ENCODE measurements at regions not wholly inside any gene's neighbourhood (a gene's known extent, or its start where the extent isn't known, plus 50 kb on each side); places are given as distances from the start of the nearest gene placed in this dataset.
A peak's percentile ranks its signal among the peaks of the same experiment; 100 is the strongest.

DNA sequence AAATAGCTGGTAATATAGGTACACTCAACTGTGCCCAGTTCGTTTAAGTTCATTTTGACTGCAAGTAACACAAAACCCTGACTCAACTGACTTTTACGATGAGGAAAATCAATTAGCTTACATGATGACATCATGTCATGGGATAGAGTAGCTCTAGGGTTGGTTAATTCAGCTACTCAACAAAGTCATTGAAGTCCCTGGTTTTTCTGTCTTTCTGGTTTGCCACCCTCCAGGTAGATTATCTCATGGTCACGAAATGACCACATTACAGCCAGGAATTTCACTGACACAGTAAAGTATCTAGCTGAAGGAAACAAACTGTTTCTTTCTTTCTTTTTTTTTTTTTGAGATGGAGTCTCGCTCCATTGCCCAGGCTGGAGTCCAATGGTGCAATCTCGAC lies 68.5 kb upstream of the FUT8 start:
- DNase-seq (peak; percentile 52), ATAC-seq (peak; percentile 55)
- Histone ChIP-seq H3K27ac (ENCODE audit: low read length) (no peak overlapping the region), H3K4me1 (ENCODE audit: insufficient read depth, low read length) (peaks cover 11% of the 10 kb centered on the region; the same call in 1 of the 2 replicates), H3K4me3 (ENCODE audit: low read length) (no peak overlapping the region), H3K27me3 (ENCODE audit: low read length) (no peaks in the 10 kb centered on the region), H3K9me3 (ENCODE audit: low read length) (no peaks in the 10 kb centered on the region), H4K20me1 (ENCODE audit: low read length) (no peaks in the 10 kb centered on the region), H3F3A (ENCODE audit: low read length, unreplicated experiment) (no peaks in the 10 kb centered on the region), H2AFZ (ENCODE audit: low read length) (no peak overlapping the region), H3K36me3 (ENCODE audit: low read depth, low read length) (no peaks in the 10 kb centered on the region), H3K9me2 (replicated peaks; ENCODE audit: low read length) (no peaks in the 10 kb centered on the region), H3K4me2 (ENCODE audit: low read length) (no peak overlapping the region), H3K9ac (ENCODE audit: low read length) (no peak overlapping the region), H3K79me2 (ENCODE audit: low read length) (no peaks in the 10 kb centered on the region)
- no TSS peak for BruUV-seq (replicated peaks)
- ChIA-PET CTCF (interaction anchor here (0.5 to 0.6 kb wide), 2 partner anchors 58 to 109 kb away, joined by 3 read pairs; no protein-coding TSS in a partner anchor), POLR2A (ENCODE audit: unreplicated experiment) (interaction anchor here (0.8 kb wide), 1 partner anchor 156 kb away, joined by 6 read pairs; no protein-coding TSS in a partner anchor)
- intact Hi-C loops (cut with micrococcal nuclease), result no loop called here
- no peak for TF ChIP-seq EZH2phosphoT487 (IDR thresholded peaks at IDR 0.05; ENCODE audit: borderline replicate concordance, low read length)
- no peak for TF ChIP-seq EZH2 (IDR thresholded peaks at IDR 0.05; ENCODE audit: low read length, unreplicated experiment)
- no peak for TF ChIP-seq CTCF (conservative IDR thresholded peaks at IDR 0.05; ENCODE audit: low read depth, low read length)

- Histone ChIP-seq H3K9ac (ENCODE audit: low read length) (no peak overlapping the region), H4K20me1 (ENCODE audit: low read length) (no peaks in the 10 kb centered on the region), H2AFZ (ENCODE audit: low read length) (peak overlapping the region; percentile 52; the same call in 1 of the 2 replicates), H3K9me2 (replicated peaks; ENCODE audit: low read length) (no peaks in the 10 kb centered on the region), H3K4me3 (ENCODE audit: low read length) (no peak overlapping the region), H3K27me3 (ENCODE audit: low read length) (no peaks in the 10 kb centered on the region), H3K4me1 (ENCODE audit: insufficient read depth, low read length) (peaks cover 11% of the 10 kb centered on the region; the same call in 1 of the 2 replicates), H3K9me3 (ENCODE audit: low read length) (no peaks in the 10 kb centered on the region), H3K27ac (ENCODE audit: low read length) (0 out of 2 replicates have a peak overlapping the region, but pooled peaks have one; percentile 11), H3F3A (ENCODE audit: low read length, unreplicated experiment) (no peaks in the 10 kb centered on the region), H3K4me2 (ENCODE audit: low read length) (no peak overlapping the region), H3K79me2 (ENCODE audit: low read length) (no peaks in the 10 kb centered on the region), H3K36me3 (ENCODE audit: low read depth, low read length) (no peaks in the 10 kb centered on the region)
- CTCF ChIA-PET, result no interaction called here
- POLR2A ChIA-PET (ENCODE audit: unreplicated experiment), result no interaction called here
- BruUV-seq (replicated peaks), result no TSS peak
- intact Hi-C loops (cut with micrococcal nuclease), result no loop called here
- no peak for TF ChIP-seq EZH2phosphoT487 (IDR thresholded peaks at IDR 0.05; ENCODE audit: borderline replicate concordance, low read length)
- no peak for TF ChIP-seq CTCF (conservative IDR thresholded peaks at IDR 0.05; ENCODE audit: low read depth, low read length)
- TF ChIP-seq EZH2 (IDR thresholded peaks at IDR 0.05; ENCODE audit: low read length, unreplicated experiment), result no peak
- DNase-seq (peak; percentile 38), ATAC-seq (peak; percentile 55)
These were observed 67.3 kb upstream of the FUT8 start for GRCh38 chr14:65345266-65345665.

DNA sequence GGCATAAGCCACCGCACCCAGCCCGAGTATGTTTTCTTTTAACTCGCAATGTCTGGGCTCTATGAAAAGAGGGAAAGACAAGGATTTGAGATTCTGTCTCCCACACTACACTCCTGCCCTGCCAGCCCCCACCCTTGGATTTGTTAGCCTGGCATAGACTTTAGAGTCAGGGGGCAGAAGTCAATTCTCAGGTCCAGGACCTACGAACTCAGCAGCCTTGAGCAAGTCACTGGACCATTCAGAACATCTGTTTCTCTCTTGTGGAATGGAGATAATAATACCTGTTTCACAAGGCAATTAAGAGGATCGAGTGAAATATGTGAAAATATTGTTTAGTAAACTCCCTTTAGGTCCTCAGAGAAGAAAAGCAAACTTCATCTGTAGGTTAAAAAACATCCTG lies 66.1 kb upstream of the FUT8 start:
- DNase-seq (no peak), ATAC-seq (no peak)
- intact Hi-C loops (cut with micrococcal nuclease), result no loop called here
- H3F3A ChIP-seq (ENCODE audit: low read length, unreplicated experiment), result no peaks in the 10 kb centered on the region
- no peak overlapping the region for H3K27ac ChIP-seq (ENCODE audit: low read length)
- peaks cover 11% of the 10 kb centered on the region; the same call in 1 of the 2 replicates for H3K4me1 ChIP-seq (ENCODE audit: insufficient read depth, low read length)
- POLR2A ChIA-PET (ENCODE audit: unreplicated experiment), result no interaction called here
- no peaks in the 10 kb centered on the region for H3K27me3 ChIP-seq (ENCODE audit: low read length)
- H4K20me1 ChIP-seq (ENCODE audit: low read length), result no peaks in the 10 kb centered on the region
- TF ChIP-seq EZH2phosphoT487 (IDR thresholded peaks at IDR 0.05; ENCODE audit: borderline replicate concordance, low read length) (no peak), EZH2 (IDR thresholded peaks at IDR 0.05; ENCODE audit: low read length, unreplicated experiment) (no peak), CTCF (conservative IDR thresholded peaks at IDR 0.05; ENCODE audit: low read depth, low read length) (no peak)
- H2AFZ ChIP-seq (ENCODE audit: low read length), result no peak overlapping the region
- no TSS peak for BruUV-seq (replicated peaks)
- no peaks in the 10 kb centered on the region for H3K9me3 ChIP-seq (ENCODE audit: low read length)
- H3K9me2 ChIP-seq (replicated peaks; ENCODE audit: low read length), result no peaks in the 10 kb centered on the region
- no peak overlapping the region for H3K4me2 ChIP-seq (ENCODE audit: low read length)
- no peak overlapping the region for H3K9ac ChIP-seq (ENCODE audit: low read length)
- no peaks in the 10 kb centered on the region for H3K79me2 ChIP-seq (ENCODE audit: low read length)
- H3K4me3 ChIP-seq (ENCODE audit: low read length), result no peak overlapping the region
- no peaks in the 10 kb centered on the region for H3K36me3 ChIP-seq (ENCODE audit: low read depth, low read length)
- CTCF ChIA-PET, result no interaction called here
